GM12878 (cell line): ENCODE measurements at regions not wholly inside any gene's neighbourhood (a gene's known extent, or its start where the extent isn't known, plus 50 kb on each side); places are given as distances from the start of the nearest gene placed in this dataset.

Experiments
- ATAC-seq: fragments of 200-7000 bp; cut with Tn5 transposase; 3 replicates; pipeline ENCODE4 v1.9.1; 2020; ENCODE audit warnings: mild to moderate bottlenecking, moderate library complexity
- BruUV-seq: library from RNA; stranded (reverse); fragments of 400-500 nt; replicated peaks from 2 replicates; lab custom pipeline; 2021; lab: Mats Ljungman, UMichigan
- CTCF ChIA-PET: fragments of 300-600 bp; sonication (Branson Sonifier 250); formaldehyde crosslinking; extraction: SDS; loops from one replicate; lab custom pipeline; 2021; ENCODE audit warnings: inconsistent platforms; lab: Yijun Ruan, JAX
- POLR2A ChIA-PET: fragments of 350-600 bp; formaldehyde crosslinking; extraction: SDS; loops from one replicate; lab custom pipeline; 2021; ENCODE audit warnings: inconsistent platforms; lab: Charles Lee
- RAD21 ChIA-PET: fragments of 300-600 bp; sonication (Branson Sonifier 250); formaldehyde crosslinking; loops from one replicate; lab custom pipeline; 2023; ENCODE audit warnings: antibody characterized with exemption; ENCODE audit not compliant: unreplicated experiment; lab: Charles Lee
- SMC1A ChIA-PET: fragments of 300-600 bp; sonication (Branson Sonifier 250); formaldehyde crosslinking; loops from one replicate; lab custom pipeline; 2023; ENCODE audit not compliant: unreplicated experiment, uncharacterized antibody; lab: Charles Lee
- DNase-seq: peaks from one replicate; pipeline ENCODE4 v3.0.0-alpha.2; 2011; ENCODE audit warnings: low read depth, low spot score
- FAIRE-seq: peaks from 3 replicates; lab custom pipeline; 2011; peaks lifted over from hg19 to GRCh38; lab: Jason Lieb, UNC
- H2AFZ ChIP-seq: 2 replicates; pipeline ENCODE4 v1.6.0; 2011; ENCODE audit warnings: low read depth, low read length, control low read depth; ENCODE audit not compliant: control insufficient read depth
- H3K27ac ChIP-seq: 2 replicates; pipeline ENCODE4 v1.5.1; 2011; ENCODE audit warnings: control low read depth; ENCODE audit not compliant: control insufficient read depth, insufficient read depth
- H3K27me3 ChIP-seq, 2 experiments: replicated peaks in 1 of 2; 2 replicates each; pipeline versions ENCODE4 v1.6.0 to v1.6.1; 2011; ENCODE audit warnings: low read length in 1 of 2; ENCODE audit not compliant: control insufficient read depth in 2 of 2, insufficient read depth in 2 of 2
- H3K36me3 ChIP-seq, 2 experiments: 2 replicates each; pipeline ENCODE4 v1.5.1; 2011; ENCODE audit warnings: low read length in 1 of 2; ENCODE audit not compliant: control insufficient read depth in 2 of 2, insufficient read depth in 2 of 2
- H3K4me1 ChIP-seq: 2 replicates; pipeline ENCODE4 v1.6.1; 2011; ENCODE audit warnings: mild to moderate bottlenecking, low read length, moderate library complexity, mixed read lengths; ENCODE audit not compliant: control insufficient read depth, insufficient read depth
- H3K4me2 ChIP-seq: 2 replicates; pipeline ENCODE4 v1.6.0; 2011; ENCODE audit warnings: control low read depth; ENCODE audit not compliant: control insufficient read depth, insufficient read depth
- H3K4me3 ChIP-seq: fragments of 200-600 bp; sonication (generic); 2 replicates; pipeline ENCODE4 v1.5.1; 2016
- H3K79me2 ChIP-seq: 2 replicates; pipeline ENCODE4 v1.6.0; 2011; ENCODE audit warnings: low read length; ENCODE audit not compliant: control insufficient read depth, insufficient read depth
- H3K9ac ChIP-seq: 2 replicates; pipeline ENCODE4 v1.8.0; 2011; ENCODE audit warnings: low read length, control low read depth, mixed read lengths; ENCODE audit not compliant: control insufficient read depth, insufficient read depth
- H3K9me3 ChIP-seq: replicated peaks from 3 replicates; pipeline ENCODE4 v1.5.1; 2011; ENCODE audit warnings: mild to moderate bottlenecking, low read length; ENCODE audit not compliant: control insufficient read depth, insufficient read depth
- H4K20me1 ChIP-seq: 2 replicates; pipeline ENCODE4 v1.6.0; 2011; ENCODE audit not compliant: control insufficient read depth, insufficient read depth
- EED ChIP-seq: sonication (generic); IDR thresholded peaks from 2 replicates; pipeline ENCODE4 v1.6.1; 2016; ENCODE audit warnings: antibody characterized with exemption, low read depth
- EP300 ChIP-seq, 2 experiments: fragments of 150-350 bp in 1 of 2; IDR thresholded peaks; 2 replicates each; pipeline ENCODE4 v1.6.1; 2011 to 2012; ENCODE audit warnings: low read depth in 2 of 2, low read length in 2 of 2, borderline replicate concordance in 1 of 2, improper control_type of control experiment in 1 of 2, inconsistent platforms in 1 of 2; ENCODE audit not compliant: control insufficient read depth in 1 of 2
- GABPA ChIP-seq: IDR thresholded peaks from 2 replicates; pipeline ENCODE4 v1.6.1; 2014; ENCODE audit warnings: antibody characterized with exemption, low read depth, mild to moderate bottlenecking, inconsistent platforms
- GATAD2B ChIP-seq: fragments of 450-650 bp; conservative IDR thresholded peaks from 2 replicates; pipeline ENCODE4 v1.6.1; 2017; ENCODE audit warnings: low read depth, mild to moderate bottlenecking, moderate library complexity
- IKZF2 ChIP-seq, 2 experiments: fragments of 450-650 bp; IDR thresholded peaks; 2 replicates each; pipeline ENCODE4 v1.6.1; 2017; ENCODE audit warnings: mild to moderate bottlenecking in 2 of 2, moderate library complexity in 2 of 2
- LARP7 ChIP-seq: fragments of 450-650 bp; IDR thresholded peaks from 2 replicates; pipeline ENCODE4 v1.6.1; 2017; ENCODE audit warnings: mild to moderate bottlenecking
- NRF1 ChIP-seq: conservative IDR thresholded peaks from 2 replicates; pipeline ENCODE4 v1.6.1; 2011; ENCODE audit warnings: mild to moderate bottlenecking, low read depth, low read length, improper control_type of control experiment
- RCOR1 ChIP-seq: conservative IDR thresholded peaks from 2 replicates; pipeline ENCODE4 v1.6.1; 2012; ENCODE audit warnings: low read depth, low read length, improper control_type of control experiment
- RUNX3 ChIP-seq: IDR thresholded peaks from 2 replicates; pipeline ENCODE4 v1.6.1; 2012; ENCODE audit warnings: low read length, inconsistent platforms
- SMAD1 ChIP-seq: fragments of 450-650 bp; IDR thresholded peaks from 2 replicates; pipeline ENCODE4 v1.6.1; 2018; ENCODE audit warnings: mild to moderate bottlenecking, low read depth; ENCODE audit not compliant: partially characterized antibody
- SMARCA5 ChIP-seq: fragments of 450-650 bp; IDR thresholded peaks from 2 replicates; pipeline ENCODE4 v1.6.1; 2017; ENCODE audit warnings: mild to moderate bottlenecking
- SPI1 ChIP-seq: IDR thresholded peaks from 2 replicates; pipeline ENCODE4 v1.6.1; 2011; ENCODE audit warnings: low read depth, mild to moderate bottlenecking, low read length, moderate library complexity, borderline replicate concordance; ENCODE audit not compliant: insufficient read depth
- SUPT20H ChIP-seq: IDR thresholded peaks from 2 replicates; pipeline ENCODE4 v1.6.1; 2011; ENCODE audit warnings: low read depth, mild to moderate bottlenecking, low read length, moderate library complexity, borderline replicate concordance; ENCODE audit not compliant: control insufficient read depth
- TBL1XR1 ChIP-seq: IDR thresholded peaks from 2 replicates; pipeline ENCODE4 v1.6.1; 2012; ENCODE audit warnings: low read depth, low read length, improper control_type of control experiment
- TCF12 ChIP-seq: IDR thresholded peaks from 2 replicates; pipeline ENCODE4 v1.6.1; 2011; ENCODE audit warnings: low read depth, mild to moderate bottlenecking, low read length
- WRNIP1 ChIP-seq: IDR thresholded peaks from 2 replicates; pipeline ENCODE4 v1.6.1; 2011; ENCODE audit warnings: low read depth, low read length, improper control_type of control experiment, borderline replicate concordance
- ZNF384 ChIP-seq: IDR thresholded peaks from 2 replicates; pipeline ENCODE4 v1.6.1; 2012; ENCODE audit warnings: low read depth, mild to moderate bottlenecking, low read length, improper control_type of control experiment, borderline replicate concordance
- WGBS: methylation state at CpG from one replicate; pipeline ENCODE4 v1.1.6; 2016; ENCODE audit warnings: low lambda C conversion rate; ENCODE audit not compliant: insufficient replicate concordance, insufficient coverage; ENCODE audit errors: missing lambda C conversion rate; 5-methylcytosine and 5-hydroxymethylcytosine counted together
- in situ Hi-C: fragments of 300-500 bp; cut with MboI; formaldehyde crosslinking; loops from 9 replicates; pipeline ENCODE4 v1.14.3; 2018; ENCODE audit warnings: mixed read lengths
- intact Hi-C: fragments of 100-400 bp; cut with micrococcal nuclease; formaldehyde crosslinking; loops from one replicate; pipeline ENCODE4 v1.14.2; 2022; ENCODE audit not compliant: unreplicated experiment

GRCh38 chr4:31126881-31127398 lies 406.8 kb downstream of the PCDH7 start:
- ATAC-seq, result no peak
- 29% methylated on average over 5 of the region's 5 CpGs for WGBS
- no peak overlapping the region for H3K9ac ChIP-seq

GRCh38 chr4:31130930-31131329 lies 410.8 kb downstream of the PCDH7 start:
- ATAC-seq (no peak), FAIRE-seq (no peak), DNase-seq (no peak)
- Histone ChIP-seq H3K4me3 (no peak overlapping the region), H3K9ac (no peak overlapping the region), H3K9me3 (no peaks in the 10 kb centered on the region), H4K20me1 (no peaks in the 10 kb centered on the region), H3K27ac (no peak overlapping the region), H3K79me2 (no peaks in the 10 kb centered on the region), H3K27me3 (no peaks in the 10 kb centered on the region; a peak in 1 of 4 replicates), H2AFZ (no peak overlapping the region), H3K4me1 (no peaks in the 10 kb centered on the region), H3K4me2 (no peak overlapping the region), H3K36me3 (no peaks in the 10 kb centered on the region)
- TF ChIP-seq EED (no peak), SPI1 (no peak), SMARCA5 (no peak), TCF12 (no peak), SMAD1 (no peak), GATAD2B (no peak), WRNIP1 (no peak), TBL1XR1 (no peak), EP300 (IDR thresholded peaks at IDR 0.05; ENCODE audit: borderline replicate concordance in 1 of 2, control insufficient read depth in 1 of 2, low read depth in 2 of 2, low read length in 2 of 2) (no peak), LARP7 (no peak), NRF1 (no peak), SUPT20H (no peak), RUNX3 (no peak), RCOR1 (no peak), ZNF384 (no peak), IKZF2 (IDR thresholded peaks at IDR 0.05) (no peak)
- POLR2A ChIA-PET, result interaction anchor here (1.1 kb wide), 1 partner anchor 40 kb away, joined by 3 read pairs; no protein-coding TSS in a partner anchor
- RAD21 ChIA-PET, result no interaction called here
- SMC1A ChIA-PET, result no interaction called here
- BruUV-seq, result no TSS peak
- CTCF ChIA-PET, result no interaction called here
- in situ Hi-C loops (no loop called here), intact Hi-C loops (no loop called here)
- 22% methylated on average over 3 of the region's 3 CpGs for WGBS

More at GRCh38 chr4:31126881-31127398, 406.8 kb downstream of the PCDH7 start:
- in situ Hi-C loops, result no loop called here
- ChIA-PET SMC1A (no interaction called here), POLR2A (no interaction called here), CTCF (no interaction called here), RAD21 (no interaction called here)
- Histone ChIP-seq H3K27ac (no peak overlapping the region), H3K27me3 (no peaks in the 10 kb centered on the region; a peak in 1 of 4 replicates), H4K20me1 (no peaks in the 10 kb centered on the region), H3K9me3 (no peaks in the 10 kb centered on the region), H3K36me3 (no peaks in the 10 kb centered on the region), H2AFZ (no peak overlapping the region), H3K4me3 (no peak overlapping the region), H3K4me1 (no peaks in the 10 kb centered on the region), H3K4me2 (no peak overlapping the region), H3K79me2 (no peaks in the 10 kb centered on the region)
- intact Hi-C loops, result no loop called here
- DNase-seq (no peak), FAIRE-seq (no peak)
- BruUV-seq, result no TSS peak
- no peak for TF ChIP-seq GABPA
